ENCODE measurements at regions not wholly inside any gene's neighbourhood (a gene's known extent, or its start where the extent isn't known, plus 50 kb on each side); places are given as distances from the start of the nearest gene placed in this dataset.

- H3K36me3 ChIP-seq = no peaks in the 10 kb centered on the region
- H3K9me3 ChIP-seq = peaks cover 4% of the 10 kb centered on the region; the same call in 1 of the 2 replicates
- H3K27me3 ChIP-seq = no peaks in the 10 kb centered on the region
- no peak for DNase-seq
- H3K4me3 ChIP-seq = no peak overlapping the region
Observed at GRCh38 chr5:31029925-31030324, 163.6 kb upstream of the CDH6 start.

- no peak for DNase-seq
- Histone ChIP-seq H3K9me3 (0 out of 2 replicates have a peak, but pooled peaks cover 4% of the 10 kb centered on the region), H3K27me3 (no peaks in the 10 kb centered on the region), H3K4me3 (no peak overlapping the region), H3K36me3 (no peaks in the 10 kb centered on the region)
Observed at GRCh38 chr5:31027721-31028120, 165.8 kb upstream of the CDH6 start.

GRCh38 chr5:31023105-31023504 is 170.4 kb upstream of the CDH6 start:
- peak; percentile 59 for DNase-seq
- Histone ChIP-seq H3K9me3 (peaks cover 7% of the 10 kb centered on the region; the same call in 1 of the 2 replicates), H3K36me3 (no peaks in the 10 kb centered on the region), H3K4me3 (no peak overlapping the region), H3K27me3 (no peaks in the 10 kb centered on the region)

GRCh38 chr5:31021181-31021624 is 172.3 kb upstream of the CDH6 start:
- peak; percentile 41 for DNase-seq
- Histone ChIP-seq H3K9me3 (peaks cover 4% of the 10 kb centered on the region; the same call in 1 of the 2 replicates), H3K27me3 (no peaks in the 10 kb centered on the region), H3K36me3 (no peaks in the 10 kb centered on the region), H3K4me3 (no peak overlapping the region)

- Histone ChIP-seq H3K27me3 (no peaks in the 10 kb centered on the region), H3K9me3 (peaks cover 14% of the 10 kb centered on the region), H3K36me3 (no peaks in the 10 kb centered on the region), H3K4me3 (no peak overlapping the region)
- DNase-seq = no peak
Observed at GRCh38 chr5:31008231-31008630, 185.3 kb upstream of the CDH6 start.

- Histone ChIP-seq H3K9me3 (peaks cover 14% of the 10 kb centered on the region), H3K27me3 (no peaks in the 10 kb centered on the region), H3K4me3 (no peak overlapping the region), H3K36me3 (no peaks in the 10 kb centered on the region)
- no peak for DNase-seq
Observed at GRCh38 chr5:31007672-31008071, 185.8 kb upstream of the CDH6 start.

- Histone ChIP-seq H3K36me3 (no peaks in the 10 kb centered on the region), H3K27me3 (no peaks in the 10 kb centered on the region), H3K4me3 (no peak overlapping the region), H3K9me3 (peaks cover 2% of the 10 kb centered on the region)
- no peak for DNase-seq
Observed at GRCh38 chr5:31000287-31000686, 193.2 kb upstream of the CDH6 start.

- Histone ChIP-seq H3K36me3 (no peaks in the 10 kb centered on the region), H3K9me3 (peaks cover 2% of the 10 kb centered on the region; the same call in 1 of the 2 replicates), H3K4me3 (no peak overlapping the region), H3K27me3 (no peaks in the 10 kb centered on the region)
- DNase-seq = no peak
Observed at GRCh38 chr5:30997681-30998080, 195.8 kb upstream of the CDH6 start.

GRCh38 chr5:30994902-30995301 is 198.6 kb upstream of the CDH6 start:
- no peaks in the 10 kb centered on the region for H3K36me3 ChIP-seq
- no peaks in the 10 kb centered on the region for H3K27me3 ChIP-seq
- DNase-seq = no peak
- H3K4me3 ChIP-seq = no peak overlapping the region
- H3K9me3 ChIP-seq = peaks cover 5% of the 10 kb centered on the region; the same call in 1 of the 2 replicates

GRCh38 chr5:30994176-30994575 is 199.3 kb upstream of the CDH6 start:
- no peaks in the 10 kb centered on the region for H3K36me3 ChIP-seq
- H3K27me3 ChIP-seq = no peaks in the 10 kb centered on the region
- H3K9me3 ChIP-seq = peaks cover 3% of the 10 kb centered on the region; the same call in 1 of the 2 replicates
- DNase-seq = no peak
- no peak overlapping the region for H3K4me3 ChIP-seq

GRCh38 chr5:30991462-30991861 is 202.0 kb upstream of the CDH6 start:
- H3K4me3 ChIP-seq = no peak overlapping the region
- H3K9me3 ChIP-seq = peaks cover 3% of the 10 kb centered on the region; the same call in 1 of the 2 replicates
- H3K36me3 ChIP-seq = no peaks in the 10 kb centered on the region
- no peaks in the 10 kb centered on the region for H3K27me3 ChIP-seq
- DNase-seq = no peak

- H3K36me3 ChIP-seq = no peaks in the 10 kb centered on the region
- no peaks in the 10 kb centered on the region for H3K9me3 ChIP-seq
- peak; percentile 9 for DNase-seq
- no peaks in the 10 kb centered on the region for H3K27me3 ChIP-seq
- no peak overlapping the region for H3K4me3 ChIP-seq
Observed at GRCh38 chr5:30981576-30981975, 211.9 kb upstream of the CDH6 start.

GRCh38 chr5:30968971-30969370 is 224.5 kb upstream of the CDH6 start:
- DNase-seq = no peak
- H3K9me3 ChIP-seq = no peaks in the 10 kb centered on the region
- H3K4me3 ChIP-seq = no peak overlapping the region
- no peaks in the 10 kb centered on the region for H3K36me3 ChIP-seq
- no peaks in the 10 kb centered on the region for H3K27me3 ChIP-seq

GRCh38 chr5:30960036-30960435 is 233.4 kb upstream of the CDH6 start:
- peaks cover 3% of the 10 kb centered on the region; the same call in 1 of the 2 replicates for H3K9me3 ChIP-seq
- H3K36me3 ChIP-seq = no peaks in the 10 kb centered on the region
- no peaks in the 10 kb centered on the region for H3K27me3 ChIP-seq
- H3K4me3 ChIP-seq = no peak overlapping the region
- DNase-seq = no peak

GRCh38 chr5:30959238-30959637 is 234.2 kb upstream of the CDH6 start:
- Histone ChIP-seq H3K4me3 (no peak overlapping the region), H3K9me3 (peaks cover 3% of the 10 kb centered on the region; the same call in 1 of the 2 replicates), H3K27me3 (no peaks in the 10 kb centered on the region), H3K36me3 (no peaks in the 10 kb centered on the region)
- DNase-seq = peak; percentile 22

- H3K4me3 ChIP-seq = no peak overlapping the region
- no peak for DNase-seq
- peaks cover 9% of the 10 kb centered on the region for H3K9me3 ChIP-seq
- no peaks in the 10 kb centered on the region for H3K36me3 ChIP-seq
- H3K27me3 ChIP-seq = no peaks in the 10 kb centered on the region
Observed at GRCh38 chr5:30957591-30957990, 235.9 kb upstream of the CDH6 start.

GRCh38 chr5:30956251-30956650 is 237.2 kb upstream of the CDH6 start:
- no peak for DNase-seq
- no peaks in the 10 kb centered on the region for H3K27me3 ChIP-seq
- no peak overlapping the region for H3K4me3 ChIP-seq
- peaks cover 9% of the 10 kb centered on the region for H3K9me3 ChIP-seq
- H3K36me3 ChIP-seq = no peaks in the 10 kb centered on the region

GRCh38 chr5:30937070-30937469 is 256.4 kb upstream of the CDH6 start:
- Histone ChIP-seq H3K4me3 (no peak overlapping the region), H3K27me3 (no peaks in the 10 kb centered on the region), H3K36me3 (no peaks in the 10 kb centered on the region), H3K9me3 (no peaks in the 10 kb centered on the region)
- DNase-seq = no peak

- Histone ChIP-seq H3K9me3 (no peaks in the 10 kb centered on the region), H3K27me3 (no peaks in the 10 kb centered on the region), H3K4me3 (no peak overlapping the region), H3K36me3 (no peaks in the 10 kb centered on the region)
- DNase-seq = no peak
Observed at GRCh38 chr5:30933599-30933998, 259.9 kb upstream of the CDH6 start.

Measured in MG63 (cell line).